ENCODE measurements at regions not wholly inside any gene's neighbourhood (a gene's known extent, or its start where the extent isn't known, plus 50 kb on each side); places are given as distances from the start of the nearest gene placed in this dataset.
A peak's percentile ranks its signal among the peaks of the same experiment; 100 is the strongest.

DNA sequence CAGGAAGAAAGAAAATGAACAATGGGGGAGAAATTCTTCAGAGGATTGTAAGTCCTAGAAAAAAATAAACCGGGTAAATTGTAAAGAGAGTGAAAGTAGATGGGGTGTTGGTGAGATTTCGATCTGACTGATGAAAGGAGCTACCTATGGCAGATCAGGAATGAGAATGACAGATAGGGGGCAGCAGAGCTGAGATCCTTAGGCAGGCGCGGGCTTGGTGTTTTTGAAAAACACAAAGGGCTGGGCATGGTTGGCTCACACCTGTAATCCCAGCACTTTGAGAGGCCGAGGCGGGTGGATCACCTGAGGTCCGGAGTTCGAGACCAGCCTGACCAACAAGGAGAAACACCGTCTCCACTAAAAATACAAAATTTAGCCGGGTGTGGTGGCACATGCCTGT lies 1468.6 kb upstream of the SLC10A2 start:
- Histone ChIP-seq H3K27me3 (ENCODE audit: insufficient read depth, low read length, poor library complexity) (no peaks in the 10 kb centered on the region), H3K4me1 (ENCODE audit: insufficient read depth, low read length) (no peaks in the 10 kb centered on the region), H3K36me3 (ENCODE audit: insufficient read depth, low read length) (no peaks in the 10 kb centered on the region), H3K79me2 (ENCODE audit: insufficient read depth, low read length) (no peaks in the 10 kb centered on the region), H3K9ac (ENCODE audit: low read depth, low read length) (no peak overlapping the region), H3K27ac (ENCODE audit: low read length) (no peak overlapping the region), H4K20me1 (ENCODE audit: insufficient read depth, low read length) (no peaks in the 10 kb centered on the region), H3K4me2 (ENCODE audit: insufficient read depth, low read length) (no peak overlapping the region), H3K9me3 (ENCODE audit: insufficient read depth, low read length, severe bottlenecking) (no peaks in the 10 kb centered on the region), H3K4me3 (ENCODE audit: low read depth in 1 of 2, low read length in 2 of 2) (no peak overlapping the region), H2AFZ (ENCODE audit: low read depth, low read length) (no peak overlapping the region)
- DNase-seq (no peak), ATAC-seq (ENCODE audit: insufficient read depth, low read depth) (no peak)
- TF ChIP-seq, protein P1, sequence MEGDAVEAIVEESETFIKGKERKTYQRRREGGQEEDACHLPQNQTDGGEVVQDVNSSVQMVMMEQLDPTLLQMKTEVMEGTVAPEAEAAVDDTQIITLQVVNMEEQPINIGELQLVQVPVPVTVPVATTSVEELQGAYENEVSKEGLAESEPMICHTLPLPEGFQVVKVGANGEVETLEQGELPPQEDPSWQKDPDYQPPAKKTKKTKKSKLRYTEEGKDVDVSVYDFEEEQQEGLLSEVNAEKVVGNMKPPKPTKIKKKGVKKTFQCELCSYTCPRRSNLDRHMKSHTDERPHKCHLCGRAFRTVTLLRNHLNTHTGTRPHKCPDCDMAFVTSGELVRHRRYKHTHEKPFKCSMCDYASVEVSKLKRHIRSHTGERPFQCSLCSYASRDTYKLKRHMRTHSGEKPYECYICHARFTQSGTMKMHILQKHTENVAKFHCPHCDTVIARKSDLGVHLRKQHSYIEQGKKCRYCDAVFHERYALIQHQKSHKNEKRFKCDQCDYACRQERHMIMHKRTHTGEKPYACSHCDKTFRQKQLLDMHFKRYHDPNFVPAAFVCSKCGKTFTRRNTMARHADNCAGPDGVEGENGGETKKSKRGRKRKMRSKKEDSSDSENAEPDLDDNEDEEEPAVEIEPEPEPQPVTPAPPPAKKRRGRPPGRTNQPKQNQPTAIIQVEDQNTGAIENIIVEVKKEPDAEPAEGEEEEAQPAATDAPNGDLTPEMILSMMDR (IDR thresholded peaks at IDR 0.05; ENCODE audit: borderline replicate concordance, extremely low read depth, low read length, poor library complexity, severe bottlenecking) = peak; percentile 22
- TF ChIP-seq EZH2 (IDR thresholded peaks at IDR 0.05; ENCODE audit: borderline replicate concordance, low read depth, low read length, severe bottlenecking) = no peak

DNA sequence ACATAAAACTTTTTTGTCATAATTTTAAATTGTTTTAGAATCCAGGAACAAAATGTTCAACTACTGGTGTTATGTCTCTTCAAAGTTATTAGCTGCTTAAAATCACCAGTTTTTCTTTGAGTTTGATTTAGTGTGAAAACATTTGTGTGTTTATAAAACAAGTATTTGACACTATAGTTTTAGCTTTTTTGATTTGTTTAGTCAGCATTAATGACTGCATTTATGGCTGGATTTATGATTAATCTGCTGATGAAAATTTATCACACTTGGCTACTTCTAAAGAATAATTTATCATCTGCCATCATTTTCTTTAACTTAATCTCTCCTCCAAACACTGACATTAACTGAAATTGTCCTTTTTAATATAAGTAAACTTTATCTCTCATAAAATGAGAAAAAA lies 1465.9 kb upstream of the SLC10A2 start:
- DNase-seq = no peak
- Histone ChIP-seq H3K27me3 (ENCODE audit: insufficient read depth, low read length, poor library complexity) (no peaks in the 10 kb centered on the region), H3K4me3 (ENCODE audit: low read depth in 1 of 2, low read length in 2 of 2) (no peak overlapping the region), H3K79me2 (ENCODE audit: insufficient read depth, low read length) (no peaks in the 10 kb centered on the region), H3K9me3 (ENCODE audit: insufficient read depth, low read length, severe bottlenecking) (no peaks in the 10 kb centered on the region), H4K20me1 (ENCODE audit: insufficient read depth, low read length) (no peaks in the 10 kb centered on the region), H3K4me1 (ENCODE audit: insufficient read depth, low read length) (no peaks in the 10 kb centered on the region), H2AFZ (ENCODE audit: low read depth, low read length) (no peak overlapping the region), H3K9ac (ENCODE audit: low read depth, low read length) (no peak overlapping the region), H3K36me3 (ENCODE audit: insufficient read depth, low read length) (no peaks in the 10 kb centered on the region), H3K4me2 (ENCODE audit: insufficient read depth, low read length) (no peak overlapping the region), H3K27ac (ENCODE audit: low read length) (no peak overlapping the region)
- ATAC-seq (ENCODE audit: insufficient read depth, low read depth) = no peak
- TF ChIP-seq EZH2 (IDR thresholded peaks at IDR 0.05; ENCODE audit: borderline replicate concordance, low read depth, low read length, severe bottlenecking) = no peak
- TF ChIP-seq, protein P1 (IDR thresholded peaks at IDR 0.05; ENCODE audit: borderline replicate concordance, extremely low read depth, low read length, poor library complexity, severe bottlenecking) = no peak

DNA sequence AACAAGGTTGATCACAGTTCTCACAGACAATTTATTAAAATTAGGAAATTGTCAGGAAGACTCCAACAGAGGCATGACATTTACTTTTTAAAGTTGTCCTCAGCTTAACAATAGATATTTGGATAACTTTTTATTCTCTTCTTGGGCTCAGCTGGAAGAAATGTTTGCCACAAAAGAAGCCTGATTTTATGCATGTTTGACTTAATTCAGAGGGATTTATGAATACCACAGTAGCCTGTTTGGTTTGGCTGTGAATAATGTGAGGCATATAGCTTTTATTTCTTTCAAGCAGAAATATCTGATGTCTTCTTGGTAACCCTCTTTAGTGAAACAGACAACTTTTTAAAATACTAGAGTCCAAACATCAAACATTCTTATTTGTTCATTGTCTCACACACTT lies 1464.5 kb upstream of the SLC10A2 start:
- no peak for DNase-seq
- ATAC-seq (ENCODE audit: insufficient read depth, low read depth) = no peak
- no peaks in the 10 kb centered on the region for H3K9me3 ChIP-seq (ENCODE audit: insufficient read depth, low read length, severe bottlenecking)
- no peaks in the 10 kb centered on the region for H3K36me3 ChIP-seq (ENCODE audit: insufficient read depth, low read length)
- no peak for TF ChIP-seq EZH2 (IDR thresholded peaks at IDR 0.05; ENCODE audit: borderline replicate concordance, low read depth, low read length, severe bottlenecking)
- TF ChIP-seq, protein P1 (IDR thresholded peaks at IDR 0.05; ENCODE audit: borderline replicate concordance, extremely low read depth, low read length, poor library complexity, severe bottlenecking) = no peak
- H3K4me1 ChIP-seq (ENCODE audit: insufficient read depth, low read length) = no peaks in the 10 kb centered on the region
- no peak overlapping the region for H3K4me3 ChIP-seq (ENCODE audit: low read depth in 1 of 2, low read length in 2 of 2)
- H4K20me1 ChIP-seq (ENCODE audit: insufficient read depth, low read length) = no peaks in the 10 kb centered on the region
- H3K27ac ChIP-seq (ENCODE audit: low read length) = no peak overlapping the region
- no peaks in the 10 kb centered on the region for H3K27me3 ChIP-seq (ENCODE audit: insufficient read depth, low read length, poor library complexity)
- no peak overlapping the region for H3K4me2 ChIP-seq (ENCODE audit: insufficient read depth, low read length)
- no peak overlapping the region for H3K9ac ChIP-seq (ENCODE audit: low read depth, low read length)
- H3K79me2 ChIP-seq (ENCODE audit: insufficient read depth, low read length) = no peaks in the 10 kb centered on the region
- H2AFZ ChIP-seq (ENCODE audit: low read depth, low read length) = no peak overlapping the region

DNA sequence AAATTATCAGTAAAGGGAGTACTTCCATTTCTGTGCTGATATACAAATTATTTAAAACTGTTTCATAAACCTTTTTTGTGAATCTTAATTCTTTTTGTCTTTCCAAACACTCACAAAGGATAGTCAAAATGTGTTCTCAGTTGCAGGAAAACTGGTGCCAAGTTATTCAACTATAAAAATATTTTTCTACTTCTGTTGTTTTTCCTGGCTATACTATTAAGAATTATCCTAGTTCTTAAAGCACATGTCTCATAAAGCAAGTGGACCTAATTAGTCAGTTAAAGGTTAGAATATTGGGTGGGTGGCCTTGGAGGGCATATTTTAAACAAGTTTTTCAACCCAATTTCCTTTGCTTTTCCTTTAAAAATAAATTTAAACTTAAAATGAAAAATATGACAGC lies 1460.3 kb upstream of the SLC10A2 start:
- no peak for DNase-seq
- no peak overlapping the region for H2AFZ ChIP-seq (ENCODE audit: low read depth, low read length)
- no peaks in the 10 kb centered on the region for H3K4me1 ChIP-seq (ENCODE audit: insufficient read depth, low read length)
- H4K20me1 ChIP-seq (ENCODE audit: insufficient read depth, low read length) = no peaks in the 10 kb centered on the region
- no peak overlapping the region for H3K27ac ChIP-seq (ENCODE audit: low read length)
- no peaks in the 10 kb centered on the region for H3K79me2 ChIP-seq (ENCODE audit: insufficient read depth, low read length)
- H3K4me2 ChIP-seq (ENCODE audit: insufficient read depth, low read length) = no peak overlapping the region
- no peak overlapping the region for H3K9ac ChIP-seq (ENCODE audit: low read depth, low read length)
- no peaks in the 10 kb centered on the region for H3K27me3 ChIP-seq (ENCODE audit: insufficient read depth, low read length, poor library complexity)
- H3K9me3 ChIP-seq (ENCODE audit: insufficient read depth, low read length, severe bottlenecking) = peaks cover 3% of the 10 kb centered on the region
- TF ChIP-seq, protein P1 (IDR thresholded peaks at IDR 0.05; ENCODE audit: borderline replicate concordance, extremely low read depth, low read length, poor library complexity, severe bottlenecking) = no peak
- no peak for TF ChIP-seq EZH2 (IDR thresholded peaks at IDR 0.05; ENCODE audit: borderline replicate concordance, low read depth, low read length, severe bottlenecking)
- ATAC-seq (ENCODE audit: insufficient read depth, low read depth) = no peak
- H3K36me3 ChIP-seq (ENCODE audit: insufficient read depth, low read length) = no peaks in the 10 kb centered on the region
- H3K4me3 ChIP-seq (ENCODE audit: low read depth in 1 of 2, low read length in 2 of 2) = no peak overlapping the region
